Mesenchymal stem cell (in vitro differentiated cells and primary cell): ENCODE measurements at regions not wholly inside any gene's neighbourhood (a gene's known extent, or its start where the extent isn't known, plus 50 kb on each side); places are given as distances from the start of the nearest gene placed in this dataset.

Experiments used
- DNase-seq: peaks from one replicate; pipeline ENCODE4 v3.0.0-alpha.2; 2013
- H2AFZ ChIP-seq: one replicate; pipeline ENCODE4 v1.6.1; 2013; ENCODE audit warnings: low read depth, mild to moderate bottlenecking, control low read depth, inconsistent platforms, low read length, moderate library complexity
- H2AK5ac ChIP-seq: 2 replicates; pipeline ENCODE4 v1.6.1; 2013; ENCODE audit warnings: low read length, moderate library complexity, mild to moderate bottlenecking, inconsistent platforms; ENCODE audit not compliant: severe bottlenecking
- H2BK120ac ChIP-seq: one replicate; pipeline ENCODE4 v1.6.1; 2013; ENCODE audit warnings: low read depth, mild to moderate bottlenecking, inconsistent platforms, low read length, moderate library complexity
- H2BK12ac ChIP-seq, 2 experiments: one replicate each; pipeline ENCODE4 v1.6.1; 2013; ENCODE audit warnings: inconsistent platforms in 2 of 2, low read length in 2 of 2, mild to moderate bottlenecking in 2 of 2, moderate library complexity in 2 of 2, control low read depth in 1 of 2
- H2BK15ac ChIP-seq: one replicate; pipeline ENCODE4 v1.6.1; 2013; ENCODE audit warnings: mild to moderate bottlenecking, low read depth, inconsistent platforms; ENCODE audit not compliant: poor library complexity, severe bottlenecking
- H2BK5ac ChIP-seq: 2 replicates; pipeline ENCODE4 v1.6.1; 2013; ENCODE audit warnings: low read depth, mild to moderate bottlenecking, low read length, control low read depth, inconsistent platforms; ENCODE audit not compliant: poor library complexity, severe bottlenecking
- H3K14ac ChIP-seq, 2 experiments: one replicate each; pipeline ENCODE4 v1.6.1; 2013; ENCODE audit warnings: inconsistent platforms in 2 of 2, low read length in 2 of 2, control low read depth in 1 of 2, mild to moderate bottlenecking in 1 of 2, moderate library complexity in 1 of 2
- H3K18ac ChIP-seq, 2 experiments: one replicate each; pipeline ENCODE4 v1.6.1; 2013; ENCODE audit warnings: inconsistent platforms in 2 of 2, low read length in 2 of 2, control low read depth in 1 of 2, low read depth in 1 of 2, mild to moderate bottlenecking in 1 of 2
- H3K23ac ChIP-seq, 2 experiments: one replicate each; pipeline ENCODE4 v1.6.1; 2013; ENCODE audit warnings: inconsistent platforms in 2 of 2, low read length in 2 of 2, mild to moderate bottlenecking in 2 of 2, moderate library complexity in 2 of 2, control low read depth in 1 of 2
- H3K27ac ChIP-seq: 2 replicates; pipeline ENCODE4 v1.5.1; 2013; ENCODE audit warnings: mild to moderate bottlenecking, moderate library complexity, low read length, control low read depth, inconsistent platforms; ENCODE audit not compliant: poor library complexity, severe bottlenecking
- H3K27me3 ChIP-seq, 2 experiments: 2 replicates each; pipeline versions ENCODE4 v1.6.1 to v1.7.0; 2013; ENCODE audit warnings: low read length in 2 of 2, mild to moderate bottlenecking in 2 of 2, moderate library complexity in 2 of 2, control low read depth in 1 of 2, inconsistent platforms in 1 of 2; ENCODE audit not compliant: control insufficient read depth in 1 of 2, insufficient read depth in 1 of 2
- H3K36me3 ChIP-seq, 2 experiments: 2 replicates each; pipeline versions ENCODE4 v1.6.1 to v1.7.0; 2013; ENCODE audit warnings: low read length in 2 of 2, control low read depth in 1 of 2, inconsistent platforms in 1 of 2, low read depth in 1 of 2, mild to moderate bottlenecking in 1 of 2; ENCODE audit not compliant: insufficient read depth in 2 of 2, control insufficient read depth in 1 of 2
- H3K4ac ChIP-seq, 2 experiments: one replicate each; pipeline ENCODE4 v1.6.1; 2013; ENCODE audit warnings: inconsistent platforms in 2 of 2, low read length in 2 of 2, mild to moderate bottlenecking in 2 of 2, moderate library complexity in 2 of 2, control low read depth in 1 of 2, low read depth in 1 of 2
- H3K4me1 ChIP-seq: 2 replicates; pipeline ENCODE4 v1.6.1; 2013; ENCODE audit warnings: low read depth, low read length, control low read depth; ENCODE audit not compliant: control insufficient read depth, insufficient read depth
- H3K4me2 ChIP-seq: 2 replicates; pipeline ENCODE4 v1.6.1; 2013; ENCODE audit warnings: low read length, mild to moderate bottlenecking, inconsistent platforms; ENCODE audit not compliant: poor library complexity, severe bottlenecking
- H3K4me3 ChIP-seq, 2 experiments: 2 replicates each; pipeline versions ENCODE4 v1.5.1 to v1.7.0; 2013; ENCODE audit warnings: low read length in 2 of 2, mild to moderate bottlenecking in 2 of 2, control low read depth in 1 of 2, low read depth in 1 of 2; ENCODE audit not compliant: insufficient read depth in 1 of 2
- H3K79me1 ChIP-seq: replicated peaks from 2 replicates; pipeline ENCODE4 v1.6.1; 2013; ENCODE audit warnings: mild to moderate bottlenecking, control low read depth, low read length, inconsistent platforms; ENCODE audit not compliant: poor library complexity, severe bottlenecking
- H3K9ac ChIP-seq: 2 replicates; pipeline ENCODE4 v1.7.0; 2013; ENCODE audit warnings: mild to moderate bottlenecking, low read length, moderate library complexity
- H3K9me3 ChIP-seq: 2 replicates; pipeline ENCODE4 v1.7.0; 2013; ENCODE audit warnings: mild to moderate bottlenecking, low read length; ENCODE audit not compliant: control insufficient read depth
- H4K8ac ChIP-seq: one replicate; pipeline ENCODE4 v1.6.1; 2013; ENCODE audit warnings: inconsistent platforms, mild to moderate bottlenecking, low read length, moderate library complexity
- H4K91ac ChIP-seq: one replicate; pipeline ENCODE4 v1.6.1; 2013; ENCODE audit warnings: mild to moderate bottlenecking, low read length, inconsistent platforms
- WGBS: methylation state at CpG from one replicate; pipeline ENCODE4 v1.1.7; 2013; ENCODE audit warnings: mixed read lengths; 5-methylcytosine and 5-hydroxymethylcytosine counted together

DNA sequence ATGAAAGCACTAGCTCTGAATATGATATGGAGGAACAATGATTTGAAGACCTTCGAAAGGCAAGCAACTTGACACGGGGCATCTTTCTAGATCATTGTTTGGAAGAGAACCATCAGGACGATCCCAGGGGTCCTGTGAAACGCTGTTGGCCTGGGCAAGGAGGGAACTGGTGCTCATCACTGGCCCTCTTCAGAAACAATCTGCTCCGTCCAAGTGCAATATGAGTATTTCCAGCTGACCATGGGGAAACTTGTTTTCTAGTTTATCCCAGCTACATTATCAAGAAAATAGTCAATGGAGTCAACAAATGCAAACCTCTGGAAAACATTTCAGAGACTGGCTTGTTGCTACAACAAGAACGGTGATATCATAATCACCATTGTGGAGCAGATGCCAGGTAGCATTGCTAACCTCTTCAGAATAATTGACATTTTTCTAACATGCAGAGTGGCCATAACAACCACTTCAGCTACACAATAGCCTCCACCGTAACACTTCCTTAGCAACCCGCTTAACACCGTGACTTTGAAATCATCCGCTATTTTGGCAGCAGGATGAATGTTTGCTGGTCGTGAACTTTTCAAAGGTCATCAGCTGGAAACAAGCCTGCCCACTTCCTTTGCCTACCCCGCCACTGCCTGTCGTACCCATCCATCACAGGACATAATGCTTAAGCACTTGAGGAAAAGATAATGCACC, 112.0 kb upstream of the PDE10A start:
- no peaks in the 10 kb centered on the region for H3K9me3 ChIP-seq
- H3K36me3 ChIP-seq, result no peaks in the 10 kb centered on the region
- no peak overlapping the region for H3K4me2 ChIP-seq
- H3K4me1 ChIP-seq, result no peaks in the 10 kb centered on the region
- H2BK15ac ChIP-seq, result no peak overlapping the region
- peak overlapping the region; percentile 49 for H3K9ac ChIP-seq
- H2BK5ac ChIP-seq, result no peak overlapping the region
- peak overlapping the region in 1 of 2 experiments; percentile 12 for H3K4me3 ChIP-seq
- H3K27ac ChIP-seq, result no peak overlapping the region
- 35% methylated on average over 11 of the region's 13 CpGs for WGBS
- H2BK120ac ChIP-seq, result no peak overlapping the region
- H3K79me1 ChIP-seq, result no peaks in the 10 kb centered on the region
- no peak overlapping the region for H3K18ac ChIP-seq
- no peak overlapping the region for H3K4ac ChIP-seq
- H3K23ac ChIP-seq, result no peak overlapping the region
- no peak overlapping the region for H2BK12ac ChIP-seq
- no peak overlapping the region for H3K14ac ChIP-seq
- no peak overlapping the region for H4K91ac ChIP-seq
- DNase-seq, result peak; percentile 18
- H4K8ac ChIP-seq, result no peak overlapping the region
- peaks cover 0 to 20% of the 10 kb centered on the region in 2 experiments for H3K27me3 ChIP-seq
- H2AK5ac ChIP-seq, result no peak overlapping the region
- no peak overlapping the region for H2AFZ ChIP-seq

DNA sequence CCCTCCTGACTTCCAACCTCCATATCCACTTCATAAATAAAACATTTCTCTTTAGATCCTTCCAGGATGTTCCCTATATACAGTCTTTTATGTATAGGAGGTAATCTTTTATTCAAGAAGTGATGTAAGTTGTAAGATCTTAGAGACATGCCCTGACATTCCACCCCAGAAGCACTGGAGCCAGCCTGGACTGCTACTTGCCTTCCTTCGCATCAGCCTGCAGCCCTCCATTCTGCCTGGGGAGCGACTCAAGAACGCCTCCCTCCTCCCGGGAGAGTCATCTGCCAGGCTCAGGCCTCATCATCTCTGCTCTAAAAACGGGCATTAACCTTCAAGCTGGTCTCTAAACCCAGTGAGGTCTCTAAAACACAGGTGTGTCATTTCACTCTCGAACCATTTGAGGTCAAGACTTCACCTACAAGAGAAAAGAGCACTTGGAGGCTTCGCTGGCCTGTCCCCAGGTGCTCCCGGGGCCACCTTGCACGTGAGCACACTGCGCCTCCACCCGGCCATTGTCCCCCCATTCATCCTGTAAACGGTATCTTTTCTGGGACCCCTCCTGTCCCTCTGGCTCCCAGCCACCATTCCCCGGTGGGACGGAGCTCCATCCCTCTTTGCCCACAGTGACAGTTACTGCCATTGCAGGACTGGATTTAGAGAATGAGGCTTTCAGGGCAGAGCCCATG, 107.5 kb upstream of the PDE10A start:
- no peak overlapping the region for H2BK5ac ChIP-seq
- H3K14ac ChIP-seq, result no peak overlapping the region
- no peak overlapping the region for H2AFZ ChIP-seq
- DNase-seq, result no peak
- H2AK5ac ChIP-seq, result no peak overlapping the region
- H3K4me1 ChIP-seq, result no peaks in the 10 kb centered on the region
- no peaks in the 10 kb centered on the region for H3K36me3 ChIP-seq
- no peak overlapping the region for H2BK120ac ChIP-seq
- no peak overlapping the region for H4K91ac ChIP-seq
- no peak overlapping the region for H4K8ac ChIP-seq
- 84% methylated on average over 13 of the region's 14 CpGs for WGBS
- no peak overlapping the region for H3K4ac ChIP-seq
- H3K18ac ChIP-seq, result no peak overlapping the region
- no peak overlapping the region for H3K4me2 ChIP-seq
- no peaks in the 10 kb centered on the region for H3K79me1 ChIP-seq
- no peak overlapping the region for H3K4me3 ChIP-seq
- H3K23ac ChIP-seq, result no peak overlapping the region
- H3K27me3 ChIP-seq, result peaks cover 0 to 7% of the 10 kb centered on the region in 2 experiments
- no peak overlapping the region for H2BK15ac ChIP-seq
- H3K27ac ChIP-seq, result no peak overlapping the region
- no peak overlapping the region for H3K9ac ChIP-seq
- no peak overlapping the region for H2BK12ac ChIP-seq
- no peaks in the 10 kb centered on the region for H3K9me3 ChIP-seq

DNA sequence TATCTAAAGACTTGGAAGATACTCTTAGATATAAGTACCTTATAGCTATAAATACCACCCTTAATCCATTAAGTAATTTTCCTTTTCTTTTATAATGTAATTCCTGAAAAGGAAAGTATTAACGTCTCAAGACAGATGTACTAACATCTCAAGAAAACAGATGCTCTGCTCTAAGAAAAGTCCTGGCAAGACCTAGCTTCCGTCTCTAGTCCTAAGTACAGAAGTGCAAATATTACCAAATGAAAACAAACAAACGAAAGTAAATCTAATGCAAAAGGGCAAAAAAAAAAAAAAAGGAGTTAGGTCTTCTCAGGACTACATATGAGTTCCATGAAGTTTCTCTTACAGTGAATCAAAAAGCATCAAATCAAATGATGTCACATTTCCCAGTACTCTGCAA, 106.8 kb upstream of the PDE10A start:
- Histone ChIP-seq H2AFZ (no peak overlapping the region), H3K4me1 (no peaks in the 10 kb centered on the region), H3K18ac (no peak overlapping the region), H3K79me1 (no peaks in the 10 kb centered on the region), H3K9ac (no peak overlapping the region), H3K9me3 (no peaks in the 10 kb centered on the region), H2BK120ac (no peak overlapping the region), H2BK5ac (no peak overlapping the region), H4K8ac (no peak overlapping the region), H3K23ac (no peak overlapping the region), H3K14ac (no peak overlapping the region), H3K36me3 (no peaks in the 10 kb centered on the region), H3K4me3 (no peak overlapping the region), H2BK15ac (no peak overlapping the region), H3K4ac (no peak overlapping the region), H3K27me3 (peaks cover 0 to 1% of the 10 kb centered on the region in 2 experiments), H4K91ac (no peak overlapping the region), H2AK5ac (no peak overlapping the region), H3K27ac (no peak overlapping the region), H3K4me2 (no peak overlapping the region), H2BK12ac (no peak overlapping the region)
- 100% methylated on average over 1 of the region's 3 CpGs for WGBS
- no peak for DNase-seq

DNA sequence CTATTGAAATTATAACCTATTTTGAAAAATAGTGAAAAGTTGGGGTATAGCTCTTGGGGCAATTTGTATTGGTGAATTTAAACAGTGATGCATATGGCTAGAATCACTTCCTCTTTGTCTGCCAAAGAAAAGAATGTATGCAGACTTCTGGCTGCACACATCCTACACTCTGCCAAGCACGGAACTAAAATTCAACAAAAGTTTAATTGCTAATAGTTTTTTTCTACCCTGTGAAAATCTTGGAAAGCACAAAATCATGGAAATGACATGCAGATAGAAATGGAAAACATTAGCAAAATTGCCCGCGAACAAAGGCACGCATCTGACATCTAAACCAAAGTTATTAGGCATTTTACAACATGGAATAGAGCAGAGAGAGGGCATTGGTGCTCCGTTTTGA, 106.4 kb upstream of the PDE10A start:
- 96% methylated on average over 3 of the region's 5 CpGs for WGBS
- Histone ChIP-seq H4K8ac (no peak overlapping the region), H2BK5ac (no peak overlapping the region), H3K9ac (no peak overlapping the region), H2BK12ac (no peak overlapping the region), H4K91ac (no peak overlapping the region), H3K4ac (no peak overlapping the region), H3K9me3 (no peaks in the 10 kb centered on the region), H3K4me1 (no peaks in the 10 kb centered on the region), H2BK15ac (no peak overlapping the region), H3K79me1 (no peaks in the 10 kb centered on the region), H3K14ac (no peak overlapping the region), H3K18ac (no peak overlapping the region), H3K23ac (no peak overlapping the region), H3K27me3 (no peaks in the 10 kb centered on the region), H3K27ac (no peak overlapping the region), H2AFZ (no peak overlapping the region), H3K36me3 (no peaks in the 10 kb centered on the region), H3K4me3 (no peak overlapping the region), H3K4me2 (no peak overlapping the region), H2BK120ac (no peak overlapping the region), H2AK5ac (no peak overlapping the region)
- DNase-seq, result no peak
